NCI-H2081 (cell line): ENCODE measurements at regions not wholly inside any gene's neighbourhood (a gene's known extent, or its start where the extent isn't known, plus 50 kb on each side); places are given as distances from the start of the nearest gene placed in this dataset.
"Not testable (repeated sequence)": the region's sequence is repeated elsewhere in the genome, so short reads cannot be mapped to it uniquely, and the experiment has no call there.

Source experiments
- DNase-seq, 2 experiments: peaks; one replicate each; lab custom pipeline; 2025; lab: John Stamatoyannopoulos, UW

DNA sequence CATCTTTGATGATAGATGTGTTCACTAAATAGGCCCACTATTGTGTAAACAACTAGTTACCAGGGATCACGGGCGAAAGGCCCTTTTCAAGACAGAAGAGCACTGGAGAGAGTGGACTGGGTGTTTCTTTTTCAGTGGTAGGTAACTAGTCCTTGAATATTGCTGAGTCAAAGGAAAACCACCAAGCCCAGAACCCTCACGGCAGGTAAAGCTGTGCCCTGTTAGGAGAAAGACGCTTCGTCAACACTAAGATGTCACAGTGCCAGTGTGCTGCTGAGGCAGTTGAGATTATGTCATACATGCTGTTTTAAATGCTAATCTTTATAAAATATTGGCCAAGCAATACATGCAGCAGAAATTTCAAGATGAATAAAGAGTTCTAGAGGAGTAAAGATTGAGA is 578.6 kb downstream of the PYDC2 start:
- peak; percentile 22 to 71 for DNase-seq

DNA sequence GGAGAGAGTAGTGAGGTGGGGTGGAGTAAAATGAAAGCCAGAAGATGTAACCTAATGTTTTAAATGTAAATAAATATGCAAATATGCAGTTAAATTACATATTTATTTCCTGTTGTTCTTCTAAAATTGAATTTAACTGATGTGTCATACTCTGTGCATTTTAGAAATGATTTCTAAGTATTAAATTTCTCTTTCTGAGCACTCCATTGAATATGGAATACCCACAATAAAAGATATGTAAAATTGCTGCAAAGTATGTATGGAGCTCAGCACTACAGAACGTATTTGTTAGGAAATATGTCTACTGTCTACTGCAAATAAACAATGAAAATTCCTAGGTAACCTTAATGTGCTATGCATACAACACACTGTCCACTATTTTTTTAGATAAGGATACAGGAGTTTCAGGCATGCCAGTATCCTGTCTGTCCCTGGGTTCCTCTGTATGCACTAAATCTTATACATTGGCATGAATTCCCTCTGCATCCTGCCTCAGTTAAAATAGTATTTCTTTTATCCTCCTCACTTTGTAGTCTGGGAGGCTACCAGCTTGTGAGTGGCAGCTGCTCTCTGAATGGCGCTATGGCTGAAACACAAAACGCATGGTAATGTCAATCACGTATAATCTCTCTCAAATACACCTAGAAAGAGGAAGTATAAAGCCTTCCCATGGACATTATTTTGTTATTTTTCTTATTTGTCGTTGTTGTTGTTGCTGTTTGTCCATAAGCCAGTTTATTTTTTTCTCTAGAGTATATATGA is 579.5 kb downstream of the PYDC2 start:
- no peak for DNase-seq

GRCh38 chr3:192042116-192042515 is 581.2 kb downstream of the PYDC2 start:
- peak in 1 of 2 experiments; percentile 27 for DNase-seq

DNA sequence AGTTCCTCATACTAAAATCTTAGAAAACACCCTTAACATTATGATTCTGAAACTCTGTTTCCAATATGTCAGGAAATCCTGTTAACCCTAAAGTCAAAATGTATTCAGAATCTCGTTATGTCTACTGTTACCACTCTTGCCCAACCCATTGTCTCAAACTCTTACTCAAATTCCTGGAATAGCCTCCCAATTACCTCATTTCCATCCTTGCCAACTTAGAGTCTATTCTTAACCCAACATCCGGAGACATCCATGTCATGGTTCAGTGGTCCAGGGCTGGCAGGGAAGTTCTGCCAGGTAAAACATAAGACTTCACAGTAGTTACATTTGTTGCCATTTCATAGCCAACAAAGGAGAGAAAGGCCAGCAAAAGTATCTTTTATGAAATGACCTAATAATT is 593.9 kb downstream of the PYDC2 start:
- DNase-seq: no peak

- DNase-seq: no peak
Observed at GRCh38 chr3:192055946-192056345, 595.0 kb downstream of the PYDC2 start.

DNA sequence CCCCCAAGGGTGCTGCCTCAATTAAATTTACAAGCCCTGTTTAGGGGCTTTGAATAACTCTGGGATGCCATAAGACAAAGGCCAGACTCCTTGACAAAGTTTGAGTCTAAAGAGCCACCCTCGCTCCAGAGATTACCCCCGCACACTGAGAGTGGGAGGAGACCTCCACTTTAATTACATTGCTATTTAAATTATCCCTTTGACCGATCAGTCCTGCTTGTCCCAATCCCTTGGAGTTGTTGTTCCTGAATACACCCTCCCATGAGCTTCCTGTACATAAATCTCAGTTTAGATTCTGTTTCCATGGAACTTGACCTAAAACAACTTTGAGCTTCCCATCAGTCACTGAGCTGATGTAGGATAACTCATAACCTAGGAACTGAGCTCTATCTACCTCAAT is 596.3 kb downstream of the PYDC2 start:
- DNase-seq: no peak

- peak; percentile 93 to 99 for DNase-seq
Observed at GRCh38 chr3:192060160-192060781, 599.3 kb downstream of the PYDC2 start.

DNA sequence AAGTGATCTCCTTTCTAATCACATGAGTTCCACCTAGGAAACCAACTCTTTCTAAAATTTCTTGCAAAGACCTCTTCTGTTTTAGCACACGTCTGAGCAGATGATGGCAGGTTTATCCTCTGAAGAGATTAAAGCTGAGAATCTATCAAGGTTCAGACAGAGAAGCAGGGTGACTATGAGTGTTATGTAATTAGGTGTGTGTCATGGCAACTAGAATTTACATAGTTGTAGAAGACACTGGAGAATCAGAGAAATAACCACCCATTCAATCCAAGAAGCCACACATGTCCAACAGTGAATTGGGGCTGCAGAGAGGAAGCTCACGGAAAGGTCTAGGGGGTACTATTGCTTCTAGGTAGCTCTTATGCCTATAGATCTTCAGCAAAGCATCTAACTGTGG is 600.5 kb downstream of the PYDC2 start:
- DNase-seq: no peak

DNA sequence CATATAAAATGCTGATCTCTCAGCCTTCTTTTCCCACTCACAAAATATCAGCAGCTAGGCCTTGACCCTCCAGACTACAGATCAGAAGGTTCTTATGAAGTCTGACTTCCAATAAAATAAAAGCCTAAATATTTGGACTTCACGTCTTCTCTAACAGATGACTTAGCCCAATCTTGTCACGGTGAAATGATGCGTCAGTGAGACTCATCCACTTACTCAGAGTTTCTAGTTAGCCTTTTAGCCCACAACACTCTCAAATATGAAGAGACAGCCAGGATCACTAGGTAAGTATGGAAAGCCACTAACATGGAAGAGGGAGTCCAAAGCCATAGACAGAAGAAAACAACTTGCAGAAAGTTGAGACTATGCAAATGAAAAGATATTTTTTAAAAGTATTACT is 601.2 kb downstream of the PYDC2 start:
- DNase-seq: no peak

DNA sequence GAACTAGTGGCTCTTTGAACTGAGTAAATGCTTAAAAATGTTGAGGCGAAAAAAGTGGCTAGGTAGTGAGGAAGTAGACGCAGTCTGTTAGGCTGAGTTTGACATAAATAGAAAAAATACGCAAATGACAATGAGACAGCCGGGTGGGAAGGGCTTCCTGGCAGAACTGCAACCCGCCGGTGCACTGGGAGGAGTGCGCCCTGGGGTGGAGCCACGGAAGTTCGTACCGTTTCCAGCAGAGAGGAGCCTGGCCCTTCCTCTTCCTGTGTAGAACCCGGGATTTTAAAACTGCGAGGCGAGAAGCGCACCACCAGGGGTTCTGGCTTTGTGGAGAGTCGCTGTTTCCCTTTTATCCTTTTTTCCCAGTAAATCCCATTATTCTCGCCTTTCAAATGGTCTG is 602.6 kb downstream of the PYDC2 start:
- no peak for DNase-seq

GRCh38 chr3:192064959-192065358 is 604.0 kb downstream of the PYDC2 start:
- DNase-seq: no peak

DNA sequence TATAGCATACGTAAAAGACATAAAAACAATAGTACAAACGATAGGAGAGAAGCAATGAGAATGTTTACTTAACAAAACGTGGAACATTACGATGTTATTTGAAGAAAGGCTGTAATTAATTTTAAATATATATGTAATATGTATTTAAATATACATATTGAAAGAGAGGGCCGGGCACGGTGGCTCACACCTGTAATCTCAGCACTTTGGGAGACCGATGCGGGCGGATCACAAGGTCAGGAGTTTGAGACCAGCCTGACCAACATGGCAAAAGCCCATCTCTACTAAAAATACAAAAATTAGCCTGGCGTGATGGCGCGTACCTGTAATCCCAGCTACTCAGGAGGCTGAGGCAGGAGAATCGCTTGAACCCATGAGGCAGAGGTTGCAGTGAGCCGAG is 605.3 kb downstream of the PYDC2 start:
- not testable (repeated sequence) for DNase-seq

- DNase-seq: no peak
Observed at GRCh38 chr3:192068464-192069254, 607.7 kb downstream of the PYDC2 start.

DNA sequence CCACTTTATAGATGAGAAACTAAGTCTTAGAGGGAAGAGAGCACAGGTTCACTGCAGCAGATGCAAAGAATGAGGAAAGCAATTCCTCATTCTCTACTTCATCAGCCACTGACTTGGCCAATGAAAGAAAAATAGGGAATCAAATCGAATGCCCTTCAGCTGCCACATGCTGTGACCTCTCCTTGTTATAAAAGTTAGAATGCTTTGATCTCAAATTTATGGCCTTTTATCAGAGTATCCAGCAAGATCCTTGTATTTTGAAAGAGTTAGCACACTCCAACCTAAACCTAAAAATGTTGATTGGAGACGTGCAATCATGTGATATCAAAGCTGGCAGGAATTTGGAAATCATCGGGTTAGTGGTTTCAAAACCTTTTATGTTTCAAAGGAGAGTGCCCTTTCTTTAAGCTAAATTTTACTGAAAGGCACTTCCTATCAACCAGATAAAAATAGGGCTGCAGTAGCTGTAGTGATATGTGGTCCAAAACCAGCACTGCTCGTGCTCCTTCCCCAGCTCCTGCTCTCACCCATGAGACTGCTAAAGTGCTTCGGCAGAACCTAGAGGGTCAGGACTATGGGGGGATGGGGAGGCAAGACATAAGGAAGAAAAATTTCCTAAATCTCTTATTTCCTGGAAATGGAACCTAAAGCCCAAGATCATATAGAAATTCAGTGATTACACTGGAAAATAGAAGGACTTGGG is 617.0 kb downstream of the PYDC2 start:
- DNase-seq: no peak

- peak; percentile 93 to 99 for DNase-seq
Observed at GRCh38 chr3:192079098-192079497, 618.1 kb downstream of the PYDC2 start.

GRCh38 chr3:192080336-192080735 is 619.4 kb downstream of the PYDC2 start:
- DNase-seq: no peak

DNA sequence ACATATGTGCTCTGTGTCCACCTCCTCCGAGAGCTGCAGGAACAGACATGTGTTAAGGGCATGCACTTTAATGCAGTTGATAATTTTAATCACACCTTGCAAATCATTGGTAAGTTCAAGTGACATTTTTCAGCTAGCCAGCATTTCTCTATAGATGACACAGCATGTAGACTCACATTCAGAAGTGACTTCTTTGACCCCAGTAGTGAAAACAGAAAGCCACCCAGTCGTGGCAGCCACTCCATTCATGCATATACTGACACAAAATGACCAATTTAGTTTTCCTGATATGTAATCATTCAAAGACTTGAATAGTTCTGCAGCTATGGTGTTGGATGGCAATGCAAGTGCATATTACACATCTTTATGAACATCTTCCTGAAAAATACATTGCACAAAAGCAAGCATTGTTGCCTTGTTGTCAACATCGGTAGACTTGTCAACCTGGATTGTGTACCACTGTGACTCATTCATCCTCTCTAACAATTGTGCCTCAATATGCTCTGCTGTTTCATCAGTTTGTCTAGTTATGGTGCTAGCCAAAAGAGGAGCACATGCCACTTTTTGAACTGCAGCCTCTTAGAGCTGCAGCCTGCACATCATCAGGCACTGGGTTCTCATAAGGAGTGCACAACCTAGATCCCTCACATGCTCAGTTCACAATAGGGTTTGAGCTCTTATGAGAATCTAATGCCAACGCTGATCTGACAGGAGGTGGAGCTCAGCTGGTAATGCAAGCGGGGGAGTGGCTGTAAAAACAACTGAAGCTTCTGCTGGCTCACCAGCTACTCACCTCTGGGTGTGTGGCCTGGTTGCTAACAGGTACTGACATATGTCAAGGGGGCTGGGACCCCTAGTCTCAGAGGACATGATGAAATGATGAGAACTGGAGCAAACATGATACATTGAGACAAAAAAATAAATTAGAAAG is 622.0 kb downstream of the PYDC2 start:
- no peak for DNase-seq
